IgD-negative memory B cell (primary cell): ENCODE measurements at regions not wholly inside any gene's neighbourhood (a gene's known extent, or its start where the extent isn't known, plus 50 kb on each side); places are given as distances from the start of the nearest gene placed in this dataset.

ENCODE experiments used
- H3K27ac Mint-ChIP-seq, 3 donors: one replicate each; pipeline ENCODE4 v1.8.0; 2020 to 2022; ENCODE audit warnings: mild to moderate bottlenecking in 3 of 3, mixed read lengths in 3 of 3, moderate library complexity in 1 of 3
- H3K27me3 Mint-ChIP-seq: one replicate; pipeline ENCODE4 v1.8.0; 2021; ENCODE audit warnings: mixed read lengths
- H3K36me3 Mint-ChIP-seq: one replicate; pipeline ENCODE4 v1.8.0; 2020; ENCODE audit warnings: mild to moderate bottlenecking, mixed read lengths
- H3K4me1 Mint-ChIP-seq, 3 donors: one replicate each; pipeline ENCODE4 v1.8.0; 2020 to 2022; ENCODE audit warnings: mixed read lengths in 3 of 3, mild to moderate bottlenecking in 1 of 3
- H3K4me3 Mint-ChIP-seq, 4 donors: one replicate each; pipeline ENCODE4 v1.8.0; 2020 to 2022; ENCODE audit warnings: mild to moderate bottlenecking in 4 of 4, mixed read lengths in 4 of 4, moderate library complexity in 3 of 4
- H3K9me3 Mint-ChIP-seq, 3 donors: one replicate each; pipeline ENCODE4 v1.8.0; 2020 to 2021; ENCODE audit warnings: mixed read lengths in 3 of 3, mild to moderate bottlenecking in 1 of 3

DNA sequence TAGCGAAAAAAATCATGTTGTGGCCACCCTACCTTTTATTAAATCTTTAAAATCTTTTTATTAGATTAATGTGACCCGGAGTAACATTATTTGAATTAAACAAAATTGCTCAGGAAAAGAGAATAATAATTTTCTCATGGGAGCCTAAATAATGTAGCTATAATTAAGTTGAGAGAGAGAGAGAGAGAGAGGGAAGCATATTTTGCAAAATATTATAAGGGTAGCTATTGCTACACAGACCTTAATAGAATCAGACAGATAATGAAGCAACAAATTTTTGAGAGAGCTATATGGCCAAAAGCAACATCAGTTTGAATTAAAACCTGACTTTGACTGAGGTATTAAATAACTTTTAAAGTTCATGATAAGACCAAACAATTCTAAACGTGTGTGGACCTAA lies 703.5 kb downstream of the TMTC2 start:
- H3K9me3 Mint-ChIP-seq = peaks cover 2 to 10% (median 2%) of the 10 kb centered on the region in 3 donors
- no peaks in the 10 kb centered on the region for H3K4me1 Mint-ChIP-seq
- no peaks in the 10 kb centered on the region for H3K36me3 Mint-ChIP-seq
- no peaks in the 10 kb centered on the region for H3K27me3 Mint-ChIP-seq
- no peak overlapping the region for H3K27ac Mint-ChIP-seq
- H3K4me3 Mint-ChIP-seq = no peak overlapping the region

DNA sequence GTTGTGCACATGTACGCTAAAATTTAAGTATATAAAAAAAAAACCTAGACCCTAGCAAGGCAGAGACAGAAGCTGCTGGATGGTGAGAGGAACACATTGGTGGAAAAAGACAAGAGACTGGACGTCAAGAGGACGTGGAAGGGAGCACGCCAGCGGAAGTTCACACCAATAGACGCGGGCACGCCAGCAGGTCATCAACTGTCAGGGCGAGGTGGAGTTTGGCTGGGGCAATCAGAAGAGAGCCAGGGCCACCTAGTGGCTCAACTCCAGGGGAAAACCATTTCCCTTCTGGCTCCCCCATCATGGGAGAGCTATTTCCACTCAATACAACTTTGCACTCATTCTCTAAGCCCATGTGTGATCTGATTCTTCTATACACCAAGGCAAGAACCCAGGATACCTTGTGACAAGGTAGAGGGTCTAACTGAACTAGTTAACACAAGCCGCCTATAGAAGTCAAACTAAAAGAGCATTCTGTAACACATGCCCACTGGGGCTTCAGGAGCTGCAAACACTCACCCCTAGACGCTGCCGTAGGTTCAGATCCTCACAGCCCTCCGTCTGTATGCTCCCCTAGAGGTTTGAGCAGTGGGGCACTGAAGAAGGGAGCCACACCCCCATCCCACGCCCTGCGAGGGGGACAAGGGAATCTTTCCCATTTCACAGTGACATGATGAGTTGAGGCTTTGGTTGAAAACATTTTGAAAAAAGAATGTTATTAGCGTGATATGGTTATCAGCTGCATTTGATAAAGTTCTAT lies 702.7 kb downstream of the TMTC2 start:
- Mint-ChIP-seq H3K4me1 (no peaks in the 10 kb centered on the region), H3K9me3 (peaks cover 0 to 10% (median 2%) of the 10 kb centered on the region in 3 donors), H3K27me3 (no peaks in the 10 kb centered on the region), H3K36me3 (no peaks in the 10 kb centered on the region), H3K27ac (no peak overlapping the region), H3K4me3 (no peak overlapping the region)

DNA sequence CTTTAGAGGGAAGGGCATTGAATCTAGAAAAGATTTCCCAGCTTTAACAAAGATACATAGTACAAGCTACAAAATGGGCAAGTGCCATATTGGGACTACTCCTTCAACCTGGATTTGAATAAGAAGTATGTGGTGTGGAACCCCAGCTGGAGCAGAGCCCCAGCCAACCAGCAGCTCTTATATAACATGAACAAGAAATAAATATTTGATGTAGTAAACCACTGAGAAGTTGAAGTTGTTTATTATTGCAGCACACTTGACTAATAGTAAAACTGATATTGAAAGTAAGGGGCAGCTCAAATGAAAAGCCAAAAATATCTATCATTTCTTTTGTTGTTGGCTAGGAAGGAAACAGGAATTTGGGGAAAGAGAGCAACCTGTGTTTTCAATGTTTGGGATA lies 701.8 kb downstream of the TMTC2 start:
- Mint-ChIP-seq H3K4me3 (no peak overlapping the region), H3K27me3 (no peaks in the 10 kb centered on the region), H3K4me1 (no peaks in the 10 kb centered on the region), H3K9me3 (peaks cover 0 to 10% (median 2%) of the 10 kb centered on the region in 3 donors), H3K27ac (no peak overlapping the region), H3K36me3 (no peaks in the 10 kb centered on the region)

DNA sequence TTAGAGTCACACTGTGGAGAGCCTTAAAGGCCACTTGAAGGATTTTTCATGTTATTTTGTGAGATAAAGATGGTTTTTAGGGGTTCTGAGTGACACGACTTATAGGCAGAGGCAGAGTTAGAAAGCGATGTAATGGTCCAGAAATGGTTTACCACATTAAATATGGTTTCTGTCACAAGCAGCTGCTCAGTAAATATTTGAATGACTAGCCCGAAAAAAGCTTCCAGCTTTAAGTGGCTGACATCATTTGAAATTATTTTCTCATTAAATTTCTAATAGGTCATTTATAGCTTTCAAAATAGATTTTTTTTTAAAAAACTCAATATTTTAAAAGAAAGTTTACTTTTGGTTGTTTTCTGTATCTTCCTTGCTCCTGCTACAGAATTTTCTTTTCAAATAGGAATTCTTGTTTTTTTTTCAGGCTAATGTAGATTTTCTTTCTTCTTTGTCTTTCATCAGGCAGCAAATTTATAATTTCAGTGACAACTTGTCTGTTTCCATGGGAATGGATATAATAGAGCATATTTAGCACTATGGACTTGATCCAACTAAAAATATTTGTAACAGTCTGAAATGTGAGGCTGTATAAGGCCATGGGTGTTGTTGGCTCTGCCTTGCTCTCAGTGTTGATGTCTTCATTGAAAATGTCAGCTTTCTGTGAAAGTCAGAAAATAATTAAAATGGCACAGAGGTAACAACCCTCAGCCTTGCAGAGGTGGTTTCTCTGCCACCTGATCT lies 700.0 kb downstream of the TMTC2 start:
- no peaks in the 10 kb centered on the region for H3K4me1 Mint-ChIP-seq
- peaks cover 2 to 6% (median 2%) of the 10 kb centered on the region in 3 donors for H3K9me3 Mint-ChIP-seq
- H3K4me3 Mint-ChIP-seq = no peak overlapping the region
- no peaks in the 10 kb centered on the region for H3K36me3 Mint-ChIP-seq
- no peak overlapping the region for H3K27ac Mint-ChIP-seq
- no peaks in the 10 kb centered on the region for H3K27me3 Mint-ChIP-seq

DNA sequence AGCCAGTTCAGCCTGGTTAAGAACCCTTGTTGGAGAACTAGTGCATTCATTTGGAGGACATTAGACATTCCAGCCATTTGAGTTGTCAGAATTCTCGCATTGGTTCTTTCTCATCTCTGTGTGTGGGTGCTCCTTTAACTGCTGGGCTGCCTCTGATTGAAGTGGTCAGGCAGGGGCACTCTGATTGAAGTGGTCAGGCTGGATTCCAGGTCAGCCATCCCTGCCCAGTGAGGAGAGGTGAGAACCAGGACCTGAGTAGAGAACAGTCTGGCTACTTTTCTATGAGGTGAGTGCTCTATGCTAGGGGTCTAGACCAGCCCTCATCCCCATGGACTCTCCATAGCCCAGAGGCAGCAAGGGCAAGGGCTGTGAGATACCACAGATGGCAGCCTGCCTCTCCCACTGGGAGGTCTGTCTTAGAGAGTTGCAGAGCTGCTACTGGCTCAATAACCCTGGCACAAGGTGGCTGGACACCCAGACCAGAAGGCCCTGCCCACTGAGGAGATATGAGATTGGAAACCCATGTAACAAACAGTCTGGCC lies 691.6 kb downstream of the TMTC2 start:
- Mint-ChIP-seq H3K27me3 (no peaks in the 10 kb centered on the region), H3K4me1 (no peaks in the 10 kb centered on the region), H3K36me3 (no peaks in the 10 kb centered on the region), H3K4me3 (no peak overlapping the region), H3K9me3 (peaks cover 2 to 5% (median 3%) of the 10 kb centered on the region in 3 donors), H3K27ac (no peak overlapping the region)

DNA sequence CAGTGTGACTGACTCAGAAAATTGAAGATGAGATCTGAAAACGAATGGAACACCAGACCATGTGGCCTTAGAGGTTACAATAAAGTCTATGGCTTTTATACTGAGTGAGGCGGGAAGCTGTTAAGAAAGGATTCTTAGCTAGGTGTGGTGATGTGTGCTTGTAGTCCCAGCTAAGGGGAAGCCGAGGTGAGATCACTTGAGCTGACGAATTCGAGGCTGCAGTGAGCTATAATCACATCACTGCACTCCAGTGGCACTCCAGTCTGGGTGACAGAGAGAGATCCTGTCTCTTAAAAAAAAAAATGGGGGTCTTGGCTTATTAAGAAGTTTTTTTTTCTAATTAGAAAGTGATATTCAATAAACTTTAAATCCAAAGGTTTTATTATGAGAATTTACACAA lies 678.6 kb downstream of the TMTC2 start:
- Mint-ChIP-seq H3K27me3 (no peaks in the 10 kb centered on the region), H3K9me3 (no peaks in the 10 kb centered on the region), H3K4me3 (no peak overlapping the region), H3K27ac (no peak overlapping the region), H3K4me1 (no peaks in the 10 kb centered on the region), H3K36me3 (no peaks in the 10 kb centered on the region)

DNA sequence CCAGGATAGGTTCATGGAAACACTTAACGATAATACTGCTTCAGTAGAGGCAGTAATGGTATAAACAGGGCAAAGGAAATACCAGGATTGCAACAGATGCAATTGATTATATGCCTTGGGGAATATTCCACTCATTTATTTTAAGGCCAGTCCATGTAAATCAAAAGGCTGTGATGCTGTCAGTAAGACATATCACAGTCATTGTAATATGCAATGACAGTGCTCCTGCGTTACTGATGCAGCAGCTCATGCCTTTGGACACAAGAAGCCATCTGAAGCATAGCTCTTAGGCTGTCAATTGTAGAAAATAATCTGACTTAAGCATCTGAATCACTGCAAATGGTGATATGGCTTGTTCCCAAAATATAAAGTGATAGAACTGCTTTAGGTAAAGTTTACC lies 674.8 kb downstream of the TMTC2 start:
- Mint-ChIP-seq H3K36me3 (no peaks in the 10 kb centered on the region), H3K9me3 (no peaks in the 10 kb centered on the region), H3K27me3 (no peaks in the 10 kb centered on the region), H3K27ac (no peak overlapping the region), H3K4me1 (no peaks in the 10 kb centered on the region), H3K4me3 (no peak overlapping the region)

DNA sequence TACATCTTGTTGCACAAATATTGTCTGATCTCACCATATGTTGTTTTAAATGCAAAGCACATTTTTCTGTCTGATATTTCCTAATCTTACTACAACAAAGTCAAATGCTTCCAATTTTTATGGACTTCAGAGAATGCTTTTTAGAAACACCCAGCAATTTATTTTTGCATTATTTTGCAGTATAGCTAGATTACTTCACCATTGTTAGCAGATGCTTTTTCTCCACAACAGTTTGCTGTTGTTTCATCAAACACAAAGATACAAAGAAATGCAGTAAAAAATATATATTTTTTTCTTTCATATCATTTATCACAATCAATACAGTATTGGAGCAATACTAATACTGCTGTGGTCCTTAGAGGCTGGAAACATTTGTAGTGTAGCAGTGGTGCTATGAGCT lies 674.4 kb downstream of the TMTC2 start:
- Mint-ChIP-seq H3K27ac (no peak overlapping the region), H3K9me3 (no peaks in the 10 kb centered on the region), H3K4me1 (no peaks in the 10 kb centered on the region), H3K4me3 (no peak overlapping the region), H3K36me3 (no peaks in the 10 kb centered on the region), H3K27me3 (no peaks in the 10 kb centered on the region)

DNA sequence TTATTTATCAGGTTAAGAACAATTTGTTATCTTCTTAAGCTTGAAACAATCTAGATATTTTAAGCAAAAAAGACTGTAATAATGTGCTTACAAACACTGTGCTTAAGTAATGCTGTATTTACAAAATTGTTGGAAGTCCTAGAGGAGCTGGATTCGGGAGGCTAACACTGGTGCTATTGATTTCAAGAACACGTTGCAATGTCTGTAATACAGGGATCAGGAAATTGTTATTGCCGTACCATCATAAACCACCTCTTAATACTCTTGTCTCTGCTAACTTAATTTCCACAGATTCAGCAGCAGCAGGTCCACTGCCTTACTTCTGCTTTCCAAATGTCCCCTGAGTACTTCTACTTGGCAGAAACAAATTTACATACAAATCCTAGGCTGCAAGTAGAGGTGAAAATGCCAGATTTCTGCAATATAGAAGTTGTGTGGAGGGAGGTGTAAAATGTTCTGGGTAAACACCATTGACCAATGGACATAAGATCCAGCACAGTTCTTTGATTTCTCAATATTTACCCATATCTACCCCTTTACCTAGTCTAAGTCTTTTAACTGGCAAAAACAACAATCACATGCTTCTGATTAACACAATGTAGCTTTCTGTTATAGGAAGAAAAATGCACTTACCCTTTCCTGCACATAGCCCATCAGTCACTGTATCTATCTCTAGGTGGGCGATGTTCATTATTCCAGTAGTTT lies 663.4 kb downstream of the TMTC2 start:
- Mint-ChIP-seq H3K4me1 (no peaks in the 10 kb centered on the region), H3K27me3 (no peaks in the 10 kb centered on the region), H3K27ac (no peak overlapping the region), H3K4me3 (no peak overlapping the region), H3K36me3 (no peaks in the 10 kb centered on the region), H3K9me3 (peaks cover 0 to 2% (median 0%) of the 10 kb centered on the region in 3 donors)

DNA sequence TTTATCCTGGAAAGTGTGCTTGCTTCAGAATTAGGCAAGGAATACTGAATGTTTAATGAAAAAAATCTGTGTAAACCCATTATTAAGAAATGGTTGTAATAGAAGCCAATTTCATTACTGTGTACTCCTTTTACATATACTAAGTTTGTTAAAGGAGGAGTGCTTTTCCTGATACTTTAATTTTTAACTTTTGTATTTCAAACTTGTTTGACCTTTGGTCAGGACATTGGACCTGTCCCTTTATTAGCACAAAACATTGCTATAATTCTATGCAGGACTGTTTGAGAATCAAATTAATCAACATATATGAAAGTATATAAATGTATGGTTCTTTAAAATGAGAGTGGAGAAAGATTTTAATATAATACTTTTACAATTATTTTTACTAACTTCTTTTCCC lies 659.6 kb downstream of the TMTC2 start:
- H3K4me3 Mint-ChIP-seq = no peak overlapping the region
- no peaks in the 10 kb centered on the region for H3K4me1 Mint-ChIP-seq
- H3K27me3 Mint-ChIP-seq = no peaks in the 10 kb centered on the region
- peaks cover 0 to under 1% (median 0%) of the 10 kb centered on the region in 3 donors for H3K9me3 Mint-ChIP-seq
- no peak overlapping the region for H3K27ac Mint-ChIP-seq
- no peaks in the 10 kb centered on the region for H3K36me3 Mint-ChIP-seq

DNA sequence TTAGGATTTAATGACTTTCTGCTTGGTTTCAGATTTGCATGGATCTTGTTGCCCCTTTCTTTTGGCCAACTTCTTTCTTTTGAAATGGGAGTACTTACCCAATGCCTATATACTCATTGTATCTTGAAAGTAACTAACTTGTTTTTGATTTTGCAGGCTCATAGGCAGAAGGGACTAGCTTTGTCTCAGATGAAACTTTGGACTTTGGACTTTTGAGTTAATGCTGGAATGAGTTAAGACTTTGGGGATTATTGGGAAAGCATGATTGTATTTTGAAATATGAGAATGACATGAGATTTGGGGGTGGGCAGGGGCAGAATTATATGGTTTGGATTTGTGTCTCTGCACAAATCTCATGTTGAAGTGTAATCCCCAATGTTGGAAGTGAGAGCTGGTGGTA lies 657.1 kb downstream of the TMTC2 start:
- peaks cover 0 to 2% (median 0%) of the 10 kb centered on the region in 3 donors for H3K9me3 Mint-ChIP-seq
- H3K4me1 Mint-ChIP-seq = no peaks in the 10 kb centered on the region
- no peaks in the 10 kb centered on the region for H3K36me3 Mint-ChIP-seq
- no peaks in the 10 kb centered on the region for H3K27me3 Mint-ChIP-seq
- no peak overlapping the region for H3K27ac Mint-ChIP-seq
- H3K4me3 Mint-ChIP-seq = no peak overlapping the region

DNA sequence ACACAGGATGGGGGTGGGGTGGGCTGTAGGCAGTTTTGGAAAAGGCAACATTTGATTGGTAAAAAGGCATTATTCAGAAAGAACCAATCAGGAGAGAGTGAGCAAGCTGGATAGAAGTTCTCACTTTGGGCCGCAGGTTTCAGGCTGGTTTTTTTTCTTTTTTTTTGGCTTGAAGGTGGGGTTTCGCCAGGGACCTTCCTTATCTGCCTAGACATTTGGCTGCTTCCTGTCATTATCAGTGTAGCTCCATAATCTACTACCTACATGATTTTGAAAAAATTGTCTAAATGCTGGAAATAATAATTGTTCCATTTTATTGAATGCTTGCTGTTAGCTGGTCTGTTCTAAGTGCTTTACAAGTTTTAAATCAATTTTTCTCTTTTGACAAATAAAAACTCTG lies 649.0 kb downstream of the TMTC2 start:
- Mint-ChIP-seq H3K4me3 (no peak overlapping the region), H3K4me1 (no peaks in the 10 kb centered on the region), H3K27me3 (no peaks in the 10 kb centered on the region), H3K9me3 (peaks cover 0 to 2% (median 0%) of the 10 kb centered on the region in 3 donors), H3K36me3 (no peaks in the 10 kb centered on the region), H3K27ac (no peak overlapping the region)

DNA sequence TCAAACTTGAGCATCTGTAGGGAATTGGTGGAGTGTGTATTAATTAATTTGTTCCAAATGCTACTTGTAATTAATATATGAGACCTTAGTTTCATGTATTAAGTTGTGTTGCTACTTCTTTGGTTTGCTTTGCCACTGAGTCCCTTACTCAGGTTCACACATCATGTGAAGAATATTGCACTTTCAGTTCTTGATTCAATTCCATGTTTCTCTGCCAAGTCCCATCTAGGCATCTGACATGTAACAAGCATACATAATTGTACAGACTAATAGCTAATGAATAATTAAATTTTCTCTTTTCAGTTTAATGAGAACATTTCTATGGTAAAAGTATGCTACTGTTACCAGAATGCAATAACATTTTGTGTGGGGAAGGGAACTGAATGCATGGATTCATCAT lies 640.0 kb downstream of the TMTC2 start:
- no peaks in the 10 kb centered on the region for H3K4me1 Mint-ChIP-seq
- H3K27me3 Mint-ChIP-seq = no peaks in the 10 kb centered on the region
- H3K27ac Mint-ChIP-seq = no peak overlapping the region
- no peaks in the 10 kb centered on the region for H3K36me3 Mint-ChIP-seq
- no peak overlapping the region for H3K4me3 Mint-ChIP-seq
- peaks cover 2 to 8% (median 7%) of the 10 kb centered on the region in 3 donors for H3K9me3 Mint-ChIP-seq

DNA sequence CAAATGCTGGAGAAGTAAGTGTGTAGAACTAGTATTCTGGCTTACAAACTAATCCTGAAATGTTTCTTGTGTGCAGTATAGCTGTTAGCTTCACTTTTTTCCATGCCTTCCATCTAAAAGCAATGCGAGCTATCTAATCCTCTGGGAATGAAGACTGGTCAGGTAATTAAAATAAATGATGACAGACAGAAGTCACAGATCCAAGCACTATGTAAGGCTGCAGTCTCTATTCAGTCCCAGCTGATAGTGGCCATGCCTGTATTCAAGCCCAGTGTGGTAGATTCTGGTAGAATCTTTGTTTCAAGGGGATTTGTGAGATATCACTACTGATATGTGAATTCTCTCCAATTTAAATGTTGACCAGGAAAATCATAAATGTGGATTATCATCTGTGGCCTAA lies 637.2 kb downstream of the TMTC2 start:
- Mint-ChIP-seq H3K9me3 (peaks cover 3 to 7% (median 4%) of the 10 kb centered on the region in 3 donors), H3K4me3 (no peak overlapping the region), H3K27ac (no peak overlapping the region), H3K4me1 (no peaks in the 10 kb centered on the region), H3K36me3 (peaks cover 2% of the 10 kb centered on the region), H3K27me3 (no peaks in the 10 kb centered on the region)

DNA sequence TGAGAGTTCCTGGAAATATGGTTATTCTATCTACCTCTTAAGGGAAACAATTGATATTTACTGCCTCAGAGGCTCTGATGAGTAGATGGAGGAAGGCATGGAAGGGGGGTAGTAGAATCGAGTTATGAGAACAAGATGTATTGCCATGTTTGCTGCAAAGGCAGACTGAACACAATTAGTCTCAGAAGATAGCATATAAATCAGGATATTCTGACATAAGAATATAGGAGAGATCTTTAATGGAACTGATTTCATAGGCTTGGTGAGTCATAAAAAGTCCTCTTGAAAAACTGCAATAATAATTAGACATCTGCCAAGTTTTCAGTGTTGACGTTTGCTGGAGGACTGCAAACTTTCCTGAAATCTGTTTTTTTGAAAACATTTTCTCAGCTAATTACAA lies 636.1 kb downstream of the TMTC2 start:
- no peaks in the 10 kb centered on the region for H3K4me1 Mint-ChIP-seq
- no peak overlapping the region for H3K4me3 Mint-ChIP-seq
- no peak overlapping the region for H3K27ac Mint-ChIP-seq
- peaks cover 2% of the 10 kb centered on the region for H3K36me3 Mint-ChIP-seq
- peaks cover 3 to 5% (median 4%) of the 10 kb centered on the region in 3 donors for H3K9me3 Mint-ChIP-seq
- no peaks in the 10 kb centered on the region for H3K27me3 Mint-ChIP-seq
